ENCODE measurements at regions not wholly inside any gene's neighbourhood (a gene's known extent, or its start where the extent isn't known, plus 50 kb on each side); places are given as distances from the start of the nearest gene placed in this dataset.

GRCh38 chr14:97411938-97412612 is 614.9 kb downstream of the VRK1 start:
- Mint-ChIP-seq H3K27ac (no peak overlapping the region), H3K4me1 (ENCODE audit: low read depth) (peaks cover 12% of the 10 kb centered on the region), H3K9me3 (no peaks in the 10 kb centered on the region), H3K4me3 (no peak overlapping the region), H3K36me3 (ENCODE audit: insufficient read depth in 2 of 2) (peaks cover 0 to 1% of the 10 kb centered on the region in 2 donors), H3K27me3 (ENCODE audit: low read depth) (no peaks in the 10 kb centered on the region)
- no peak for DNase-seq
- no peak for ATAC-seq (replicated peaks in 1 of 2)

DNA sequence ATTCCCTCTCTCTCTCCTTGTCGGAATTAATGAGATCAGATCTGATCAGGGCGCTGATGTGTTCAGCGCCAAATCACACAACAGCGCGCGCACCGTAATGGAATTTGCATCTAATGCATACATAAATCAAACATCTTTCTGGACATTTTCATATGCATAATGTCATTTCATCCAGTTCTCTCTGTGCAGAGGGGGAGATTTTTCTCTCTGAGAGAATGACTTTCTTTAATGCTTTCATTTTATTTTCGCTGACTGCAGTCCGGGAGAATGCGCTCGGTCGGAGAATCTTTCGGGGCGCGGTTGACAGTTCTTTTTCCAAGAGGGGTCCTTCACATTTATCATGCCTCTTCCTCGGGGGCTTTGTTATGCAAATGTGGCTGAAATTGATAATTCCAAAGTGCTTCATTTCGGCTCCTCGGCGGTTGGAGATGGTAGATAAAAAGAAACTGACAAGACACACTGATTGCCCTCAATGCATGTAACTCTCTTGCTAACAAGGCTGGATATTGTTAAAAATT is 615.9 kb downstream of the VRK1 start:
- H3K27me3 Mint-ChIP-seq (ENCODE audit: low read depth) = no peaks in the 10 kb centered on the region
- H3K4me1 Mint-ChIP-seq (ENCODE audit: low read depth) = peaks cover 20% of the 10 kb centered on the region
- H3K27ac Mint-ChIP-seq = no peak overlapping the region
- H3K36me3 Mint-ChIP-seq (ENCODE audit: insufficient read depth in 2 of 2) = no peaks in the 10 kb centered on the region
- H3K9me3 Mint-ChIP-seq = no peaks in the 10 kb centered on the region
- ATAC-seq (replicated peaks in 1 of 2) (no peak), DNase-seq (no peak)
- H3K4me3 Mint-ChIP-seq = no peak overlapping the region

DNA sequence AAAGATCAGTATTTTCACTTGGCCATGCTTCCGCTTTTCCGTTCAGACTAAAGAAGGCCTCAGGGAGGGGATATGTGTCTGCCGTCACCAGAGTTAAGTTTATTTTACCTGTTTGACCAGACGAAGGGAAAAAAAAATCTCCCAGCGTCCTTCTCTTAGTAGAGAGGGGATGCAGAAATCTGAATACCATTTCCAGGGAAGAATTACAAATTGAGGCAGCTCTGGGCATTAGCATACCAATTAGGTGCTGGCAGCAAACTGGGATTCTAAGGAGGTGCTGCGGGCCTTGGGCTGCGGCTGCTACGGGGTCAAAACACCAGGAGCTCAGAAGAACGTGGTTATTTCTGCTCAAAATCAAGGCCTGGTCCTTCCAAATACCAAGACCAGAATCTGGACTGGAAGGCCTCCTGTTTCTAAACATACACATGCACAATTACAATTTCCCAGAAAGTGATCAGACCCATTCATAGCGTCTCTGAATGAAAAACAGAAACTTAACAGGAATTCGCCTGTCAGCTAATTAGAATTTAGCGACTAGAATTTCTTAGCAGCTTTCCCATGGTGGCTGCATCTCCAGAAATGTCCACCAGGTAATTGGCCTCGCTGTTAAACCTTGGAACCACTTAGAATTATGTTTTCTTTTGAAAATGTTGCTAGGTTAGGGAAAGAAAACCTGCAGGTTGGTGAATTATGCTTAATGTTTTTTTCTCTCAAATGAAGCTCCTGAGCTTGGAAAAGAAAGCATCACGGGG is 617.0 kb downstream of the VRK1 start:
- Mint-ChIP-seq H3K27me3 (ENCODE audit: low read depth) (no peaks in the 10 kb centered on the region), H3K36me3 (ENCODE audit: insufficient read depth in 2 of 2) (no peaks in the 10 kb centered on the region), H3K4me3 (peak overlapping the region in 1 of 2 donors; percentile 43), H3K9me3 (no peaks in the 10 kb centered on the region), H3K4me1 (ENCODE audit: low read depth) (peaks cover 20% of the 10 kb centered on the region), H3K27ac (peak overlapping the region; percentile 59)
- ATAC-seq (replicated peaks in 1 of 2) (no peak), DNase-seq (no peak)

DNA sequence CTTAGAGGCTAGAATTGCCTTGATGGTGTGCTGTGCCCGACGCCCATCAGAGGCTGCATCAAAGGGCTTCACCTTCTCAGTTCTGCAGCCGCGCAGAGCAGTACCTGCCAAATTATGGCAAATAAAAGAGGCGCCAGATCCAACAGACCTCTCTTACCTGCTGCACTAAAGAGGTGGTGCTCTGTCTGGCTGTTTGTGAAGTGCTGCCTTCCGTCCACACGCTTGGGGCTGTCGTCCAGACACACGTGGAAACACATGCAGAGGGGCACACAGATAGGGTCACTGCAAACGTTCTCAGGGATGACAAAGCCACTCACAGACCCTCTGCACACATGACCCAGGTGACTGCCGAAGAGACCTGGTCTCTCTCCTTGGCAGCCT is 617.5 kb downstream of the VRK1 start:
- peaks cover 20% of the 10 kb centered on the region for H3K4me1 Mint-ChIP-seq (ENCODE audit: low read depth)
- no peak for ATAC-seq (replicated peaks in 1 of 2)

GRCh38 chr14:97415907-97416306 is 618.7 kb downstream of the VRK1 start:
- DNase-seq (no peak), ATAC-seq (replicated peaks in 1 of 2) (peak in 1 of 2 donors; percentile 19)
- no peaks in the 10 kb centered on the region for H3K27me3 Mint-ChIP-seq (ENCODE audit: low read depth)
- H3K9me3 Mint-ChIP-seq = no peaks in the 10 kb centered on the region
- H3K27ac Mint-ChIP-seq = no peak overlapping the region
- peak overlapping the region in 1 of 2 donors; percentile 42 for H3K4me3 Mint-ChIP-seq
- H3K36me3 Mint-ChIP-seq (ENCODE audit: insufficient read depth in 2 of 2) = no peaks in the 10 kb centered on the region
- peaks cover 20% of the 10 kb centered on the region for H3K4me1 Mint-ChIP-seq (ENCODE audit: low read depth)

More for the DNA sequence above, 617.5 kb downstream of the VRK1 start:
- no peaks in the 10 kb centered on the region for H3K27me3 Mint-ChIP-seq (ENCODE audit: low read depth)
- H3K36me3 Mint-ChIP-seq (ENCODE audit: insufficient read depth in 2 of 2) = no peaks in the 10 kb centered on the region
- DNase-seq = no peak
- no peak overlapping the region for H3K27ac Mint-ChIP-seq
- peak overlapping the region in 1 of 2 donors; percentile 27 for H3K4me3 Mint-ChIP-seq
- no peaks in the 10 kb centered on the region for H3K9me3 Mint-ChIP-seq

DNA sequence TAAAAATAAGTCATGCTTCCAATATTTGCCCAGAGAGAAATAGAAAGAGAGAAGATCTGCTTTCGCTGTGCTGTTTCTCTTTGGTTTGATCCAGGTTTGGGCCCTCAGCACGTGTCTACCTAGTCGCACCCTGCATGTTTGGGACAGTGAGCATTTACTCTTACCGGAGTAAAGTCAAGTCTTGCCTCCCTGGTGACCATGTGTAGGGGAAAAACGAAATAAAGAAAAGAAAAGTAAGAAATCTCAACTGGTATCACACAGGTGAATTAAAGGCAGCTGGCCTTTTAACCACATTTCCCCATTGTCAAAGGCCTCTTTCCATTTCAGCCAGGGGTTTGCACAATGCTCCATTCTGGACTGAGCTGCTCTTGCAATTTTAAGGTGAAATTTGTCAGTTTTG is 619.4 kb downstream of the VRK1 start:
- Mint-ChIP-seq H3K4me1 (ENCODE audit: low read depth) (peaks cover 20% of the 10 kb centered on the region), H3K4me3 (peak overlapping the region in 1 of 2 donors; percentile 42), H3K27ac (no peak overlapping the region), H3K36me3 (ENCODE audit: insufficient read depth in 2 of 2) (no peaks in the 10 kb centered on the region), H3K9me3 (no peaks in the 10 kb centered on the region), H3K27me3 (ENCODE audit: low read depth) (no peaks in the 10 kb centered on the region)
- DNase-seq (no peak), ATAC-seq (replicated peaks in 1 of 2) (no peak)

DNA sequence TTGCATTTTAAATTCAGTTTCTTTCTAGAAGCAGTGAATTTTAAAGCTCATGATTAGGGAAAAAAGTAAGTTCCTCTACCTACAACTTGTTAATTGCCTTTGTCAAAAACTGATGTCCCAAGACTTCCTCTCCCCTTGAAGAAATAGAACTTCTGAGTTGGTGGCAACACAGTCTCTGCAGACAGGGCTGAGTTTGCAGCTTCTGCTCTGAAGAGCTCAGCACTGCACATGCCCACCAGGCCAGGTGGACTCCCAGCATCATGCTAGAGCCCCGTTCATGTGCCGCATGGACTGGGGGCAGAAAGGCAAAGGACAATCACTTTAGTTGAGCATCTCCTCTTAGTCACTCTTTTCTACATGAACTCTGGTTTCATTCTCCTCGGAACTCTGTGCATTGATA is 620.1 kb downstream of the VRK1 start:
- Mint-ChIP-seq H3K27ac (no peak overlapping the region), H3K27me3 (ENCODE audit: low read depth) (no peaks in the 10 kb centered on the region), H3K4me1 (ENCODE audit: low read depth) (peaks cover 20% of the 10 kb centered on the region), H3K9me3 (no peaks in the 10 kb centered on the region), H3K36me3 (ENCODE audit: insufficient read depth in 2 of 2) (no peaks in the 10 kb centered on the region), H3K4me3 (no peak overlapping the region)
- ATAC-seq (replicated peaks in 1 of 2) (no peak), DNase-seq (no peak)

GRCh38 chr14:97420211-97420610 is 623.0 kb downstream of the VRK1 start:
- no peaks in the 10 kb centered on the region for H3K9me3 Mint-ChIP-seq
- peaks cover 20% of the 10 kb centered on the region for H3K4me1 Mint-ChIP-seq (ENCODE audit: low read depth)
- H3K27me3 Mint-ChIP-seq (ENCODE audit: low read depth) = no peaks in the 10 kb centered on the region
- no peak for DNase-seq
- no peak overlapping the region for H3K4me3 Mint-ChIP-seq
- no peak overlapping the region for H3K27ac Mint-ChIP-seq
- no peaks in the 10 kb centered on the region for H3K36me3 Mint-ChIP-seq (ENCODE audit: insufficient read depth in 2 of 2)
- ATAC-seq (replicated peaks in 1 of 2) = no peak

GRCh38 chr14:97426776-97427175 is 629.6 kb downstream of the VRK1 start:
- Mint-ChIP-seq H3K36me3 (ENCODE audit: insufficient read depth in 2 of 2) (no peaks in the 10 kb centered on the region), H3K9me3 (peaks cover 3% of the 10 kb centered on the region in 2 donors), H3K27me3 (ENCODE audit: low read depth) (no peaks in the 10 kb centered on the region), H3K27ac (no peak overlapping the region), H3K4me3 (no peak overlapping the region), H3K4me1 (ENCODE audit: low read depth) (no peaks in the 10 kb centered on the region)
- DNase-seq = no peak
- no peak for ATAC-seq (replicated peaks in 1 of 2)

GRCh38 chr14:97428808-97429440 is 631.7 kb downstream of the VRK1 start:
- no peak overlapping the region for H3K27ac Mint-ChIP-seq
- no peaks in the 10 kb centered on the region for H3K4me1 Mint-ChIP-seq (ENCODE audit: low read depth)
- no peaks in the 10 kb centered on the region for H3K36me3 Mint-ChIP-seq (ENCODE audit: insufficient read depth in 2 of 2)
- H3K27me3 Mint-ChIP-seq (ENCODE audit: low read depth) = no peaks in the 10 kb centered on the region
- no peak for DNase-seq
- ATAC-seq (replicated peaks in 1 of 2) = no peak
- no peak overlapping the region for H3K4me3 Mint-ChIP-seq
- H3K9me3 Mint-ChIP-seq = peaks cover 3% of the 10 kb centered on the region in 2 donors

DNA sequence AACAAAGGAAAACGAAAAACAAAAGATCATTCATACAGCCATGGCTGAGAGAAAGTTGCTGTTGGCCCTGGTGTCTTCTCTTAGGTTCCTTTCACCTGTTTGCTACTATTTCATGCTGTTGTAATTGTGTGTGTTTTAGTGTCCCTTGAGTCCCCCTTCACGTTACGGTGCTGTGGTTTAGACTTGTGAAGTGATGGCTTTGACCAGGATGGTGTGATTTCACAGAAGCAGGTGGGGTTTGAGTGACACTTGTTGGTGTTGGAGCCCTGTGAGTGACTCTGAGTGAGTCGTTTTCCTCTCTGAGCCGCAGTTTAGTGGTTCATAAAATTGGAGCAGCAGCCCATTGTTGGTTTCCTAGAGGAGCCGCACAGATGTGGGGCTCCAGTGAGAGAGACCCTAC is 635.4 kb downstream of the VRK1 start:
- peak; percentile 31 to 56 for ATAC-seq (replicated peaks in 1 of 2)
- Mint-ChIP-seq H3K36me3 (ENCODE audit: insufficient read depth in 2 of 2) (peaks cover 0 to 3% of the 10 kb centered on the region in 2 donors), H3K27ac (no peak overlapping the region), H3K9me3 (peaks cover 3 to 9% of the 10 kb centered on the region in 2 donors), H3K4me1 (ENCODE audit: low read depth) (peaks cover 3% of the 10 kb centered on the region), H3K27me3 (ENCODE audit: low read depth) (no peaks in the 10 kb centered on the region), H3K4me3 (no peak overlapping the region)
- no peak for DNase-seq

DNA sequence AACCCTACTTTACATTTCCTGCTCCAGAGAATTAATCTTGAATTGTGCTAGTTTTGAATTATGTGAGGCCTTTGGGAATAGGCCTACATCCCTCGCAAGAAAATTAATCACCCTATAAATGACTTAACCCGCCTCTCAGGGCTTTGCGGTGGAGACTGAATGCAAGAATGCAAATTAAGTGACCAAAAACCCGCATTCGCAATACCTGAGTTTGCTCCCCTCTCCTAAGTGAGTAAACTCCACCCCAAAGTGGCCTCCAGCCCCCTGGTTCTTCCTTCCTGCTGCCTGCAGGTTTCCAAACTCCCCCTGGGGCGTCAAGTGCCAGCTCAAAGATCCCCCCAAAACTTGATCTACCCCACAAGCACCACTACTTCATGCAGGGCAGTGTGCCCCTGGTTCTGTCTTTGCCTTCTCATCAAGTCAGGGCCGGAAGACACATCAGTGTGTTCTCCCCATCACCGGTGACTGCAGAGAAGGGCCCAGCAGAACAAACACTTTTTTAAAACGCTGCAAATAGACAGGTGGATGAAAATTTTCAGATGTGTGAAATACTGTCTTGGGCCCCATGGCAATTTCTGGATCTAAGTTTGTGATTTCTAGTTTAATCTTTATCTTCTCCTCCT is 644.7 kb downstream of the VRK1 start:
- Mint-ChIP-seq H3K4me3 (peak overlapping the region; percentile 79 to 81), H3K27ac (peak overlapping the region; percentile 93), H3K9me3 (peaks cover 0 to 12% of the 10 kb centered on the region in 2 donors), H3K36me3 (ENCODE audit: insufficient read depth in 2 of 2) (peaks cover 0 to 6% of the 10 kb centered on the region in 2 donors), H3K27me3 (ENCODE audit: low read depth) (no peaks in the 10 kb centered on the region), H3K4me1 (ENCODE audit: low read depth) (peaks cover 64% of the 10 kb centered on the region)
- DNase-seq (peak in 1 of 2 donors; percentile 28), ATAC-seq (replicated peaks in 1 of 2) (peak in 1 of 2 donors; percentile 45)

GRCh38 chr14:97442363-97442762 is 645.2 kb downstream of the VRK1 start:
- peaks cover 66% of the 10 kb centered on the region for H3K4me1 Mint-ChIP-seq (ENCODE audit: low read depth)
- H3K4me3 Mint-ChIP-seq = peak overlapping the region; percentile 79 to 81
- H3K9me3 Mint-ChIP-seq = peaks cover 0 to 10% of the 10 kb centered on the region in 2 donors
- DNase-seq (peak; percentile 50 to 65), ATAC-seq (replicated peaks in 1 of 2) (peak; percentile 82 to 87)
- H3K27ac Mint-ChIP-seq = peak overlapping the region; percentile 93
- H3K27me3 Mint-ChIP-seq (ENCODE audit: low read depth) = no peaks in the 10 kb centered on the region
- peaks cover 0 to 5% of the 10 kb centered on the region in 2 donors for H3K36me3 Mint-ChIP-seq (ENCODE audit: insufficient read depth in 2 of 2)
